Left ventricle myocardium superior (tissue), 1 donor: ENCODE measurements at regions not wholly inside any gene's neighbourhood (a gene's known extent, or its start where the extent isn't known, plus 50 kb on each side); places are given as distances from the start of the nearest gene placed in this dataset.

Experiments
- ATAC-seq: fragments of 200-7000 bp; cut with Tn5 transposase; one replicate; pipeline ENCODE4 v1.9.1; 2020; ENCODE audit warnings: mild to moderate bottlenecking, moderate library complexity
- DNase-seq: peaks from one replicate; pipeline ENCODE4 v3.0.0-alpha.2; 2020
- intact Hi-C: fragments of 100-400 bp; cut with micrococcal nuclease; formaldehyde crosslinking; loops from one replicate; pipeline ENCODE4 v1.11.0; 2022
- donor health status: DM: no; HTN: yes; CAD: no; lungs with severe emphysema.

- DNase-seq = no peak
- no peak for ATAC-seq
- intact Hi-C loops = no loop called here
Measured at GRCh38 chr10:92747066-92747465, 57.3 kb downstream of the HHEX start.

- ATAC-seq (peak; percentile 41), DNase-seq (no peak)
- intact Hi-C loops = no loop called here
Measured at GRCh38 chr10:92747600-92747999, 57.8 kb downstream of the HHEX start.

- intact Hi-C loops = no loop called here
- ATAC-seq (no peak), DNase-seq (no peak)
Measured at GRCh38 chr10:92750791-92751533, 61.2 kb downstream of the HHEX start.

- DNase-seq = no peak
- intact Hi-C loops = no loop called here
- ATAC-seq = no peak
Measured at GRCh38 chr10:92751534-92751811, 61.7 kb downstream of the HHEX start.

- no peak for DNase-seq
- no peak for ATAC-seq
- intact Hi-C loops = no loop called here
Measured at GRCh38 chr10:92751827-92752226, 62.1 kb downstream of the HHEX start.

GRCh38 chr10:92753865-92754264 lies 64.1 kb downstream of the HHEX start:
- DNase-seq (no peak), ATAC-seq (no peak)
- intact Hi-C loops = no loop called here

GRCh38 chr10:92755725-92756124 lies 66.0 kb downstream of the HHEX start:
- no peak for DNase-seq
- intact Hi-C loops = no loop called here
- ATAC-seq = no peak

GRCh38 chr10:92756201-92757065 lies 66.7 kb downstream of the HHEX start:
- DNase-seq = no peak
- intact Hi-C loops = no loop called here
- ATAC-seq = peak; percentile 47

- intact Hi-C loops = no loop called here
- DNase-seq (peak; percentile 79), ATAC-seq (peak; percentile 96)
Measured at GRCh38 chr10:92757066-92757710, 67.4 kb downstream of the HHEX start.

GRCh38 chr10:92757711-92758104 lies 68.0 kb downstream of the HHEX start:
- intact Hi-C loops = no loop called here
- ATAC-seq (peak; percentile 14), DNase-seq (no peak)

- no peak for ATAC-seq
- intact Hi-C loops = no loop called here
Measured at GRCh38 chr10:92758594-92758993, 68.8 kb downstream of the HHEX start.

GRCh38 chr10:92760609-92761008 lies 70.9 kb downstream of the HHEX start:
- intact Hi-C loops = no loop called here

More at GRCh38 chr10:92758594-92758993, 68.8 kb downstream of the HHEX start:
- DNase-seq = no peak

GRCh38 chr10:92761571-92761970 lies 71.8 kb downstream of the HHEX start:
- intact Hi-C loops = no loop called here
- ATAC-seq (no peak), DNase-seq (no peak)

More at GRCh38 chr10:92760609-92761008, 70.9 kb downstream of the HHEX start:
- no peak for ATAC-seq
- no peak for DNase-seq

- no peak for ATAC-seq
Measured at GRCh38 chr10:92763634-92764155, 73.9 kb downstream of the HHEX start.

GRCh38 chr10:92766451-92766850 lies 76.7 kb downstream of the HHEX start:
- ATAC-seq (no peak), DNase-seq (no peak)
- intact Hi-C loops = no loop called here

More at GRCh38 chr10:92763634-92764155, 73.9 kb downstream of the HHEX start:
- intact Hi-C loops = no loop called here
- DNase-seq = no peak

- ATAC-seq = no peak
- intact Hi-C loops = no loop called here
- DNase-seq = no peak
Measured at GRCh38 chr10:92768104-92768503, 78.3 kb downstream of the HHEX start.

GRCh38 chr10:92773776-92774175 lies 74.5 kb upstream of the EXOC6 start:
- no peak for ATAC-seq
- no peak for DNase-seq
- intact Hi-C loops = no loop called here

GRCh38 chr10:92778091-92778490 lies 70.2 kb upstream of the EXOC6 start:
- ATAC-seq (no peak), DNase-seq (no peak)
- intact Hi-C loops = no loop called here

GRCh38 chr10:92785118-92785517 lies 63.2 kb upstream of the EXOC6 start:
- intact Hi-C loops = no loop called here
- DNase-seq (no peak), ATAC-seq (no peak)

- intact Hi-C loops = no loop called here
- no peak for ATAC-seq
- no peak for DNase-seq
Measured at GRCh38 chr10:92787557-92788152, 60.7 kb upstream of the EXOC6 start.
